WTC11 (cell line): ENCODE measurements at regions not wholly inside any gene's neighbourhood (a gene's known extent, or its start where the extent isn't known, plus 50 kb on each side); places are given as distances from the start of the nearest gene placed in this dataset.

Experiments
- ATAC-seq: fragments of 200-7000 bp; cut with Tn5 transposase; 2 replicates; pipeline ENCODE4 v1.10.0; 2021; ENCODE audit warnings: mild to moderate bottlenecking, moderate library complexity
- CTCF ChIA-PET: fragments of 300-600 bp; sonication (Branson Sonifier 250); formaldehyde crosslinking; loops from one replicate; lab custom pipeline; 2021; ENCODE audit warnings: antibody characterized with exemption; lab: Charles Lee
- POLR2A ChIA-PET: fragments of 350-600 bp; sonication (Branson Sonifier 250); formaldehyde crosslinking; loops from one replicate; lab custom pipeline; 2021; ENCODE audit warnings: antibody characterized with exemption; lab: Charles Lee
- DNase-seq: peaks from one replicate; pipeline ENCODE4 v3.0.0; 2021; ENCODE audit warnings: low spot score
- H3K27ac Mint-ChIP-seq: 2 replicates; pipeline ENCODE4 v1.8.0; 2021; ENCODE audit warnings: mixed read lengths
- H3K27me3 Mint-ChIP-seq: 2 replicates; pipeline ENCODE4 v1.8.0; 2021; ENCODE audit warnings: low read depth, mild to moderate bottlenecking, moderate library complexity, mixed read lengths
- H3K36me3 Mint-ChIP-seq: 2 replicates; pipeline ENCODE4 v1.8.0; 2021; ENCODE audit warnings: mixed read lengths
- H3K4me1 Mint-ChIP-seq: 2 replicates; pipeline ENCODE4 v1.8.0; 2022; ENCODE audit warnings: mixed read lengths
- H3K4me3 Mint-ChIP-seq: 2 replicates; pipeline ENCODE4 v1.8.0; 2021; ENCODE audit warnings: mild to moderate bottlenecking, moderate library complexity, mixed read lengths
- H3K9me3 Mint-ChIP-seq: 2 replicates; pipeline ENCODE4 v1.8.0; 2021; ENCODE audit warnings: mixed read lengths
- ATF1 ChIP-seq: sonication (generic); formaldehyde crosslinking; IDR thresholded peaks from 2 replicates; pipeline ENCODE4 v1.8.1; 2023; ENCODE audit warnings: mild to moderate bottlenecking, moderate library complexity, missing genetic modification reagents
- E2F5 ChIP-seq: sonication (generic); formaldehyde crosslinking; IDR thresholded peaks from 2 replicates; pipeline ENCODE4 v1.8.1; 2022; ENCODE audit warnings: mild to moderate bottlenecking, moderate library complexity, missing genetic modification reagents
- EMX1 ChIP-seq: fragments of 250-450 bp; sonication (Bioruptor Pico); IDR thresholded peaks from 2 replicates; pipeline ENCODE4 v1.8.0; 2021; ENCODE audit warnings: mild to moderate bottlenecking
- JAZF1 ChIP-seq: fragments of 250-450 bp; sonication (Bioruptor Pico); IDR thresholded peaks from 2 replicates; pipeline ENCODE4 v1.9.0; 2021; ENCODE audit warnings: moderate library complexity, mild to moderate bottlenecking, inconsistent platforms
- KAT7 ChIP-seq: sonication (generic); formaldehyde crosslinking; IDR thresholded peaks from 2 replicates; pipeline ENCODE4 v1.8.1; 2023; ENCODE audit warnings: missing genetic modification reagents, mild to moderate bottlenecking, borderline replicate concordance
- PRDM15 ChIP-seq: sonication (generic); formaldehyde crosslinking; IDR thresholded peaks from 2 replicates; pipeline ENCODE4 v1.8.0; 2022; ENCODE audit warnings: missing genetic modification reagents
- SOX15 ChIP-seq: fragments of 250-450 bp; sonication (Bioruptor Pico); IDR thresholded peaks from 2 replicates; pipeline ENCODE4 v1.9.0; 2021; ENCODE audit warnings: mild to moderate bottlenecking
- TEAD4 ChIP-seq: sonication (generic); formaldehyde crosslinking; IDR thresholded peaks from 2 replicates; pipeline ENCODE4 v1.8.0; 2022; ENCODE audit warnings: mild to moderate bottlenecking, missing genetic modification reagents
- TP53 ChIP-seq: sonication (generic); formaldehyde crosslinking; IDR thresholded peaks from 2 replicates; pipeline ENCODE4 v1.8.1; 2023; ENCODE audit warnings: mild to moderate bottlenecking, missing genetic modification reagents
- ZNF219 ChIP-seq: sonication (generic); formaldehyde crosslinking; IDR thresholded peaks from 2 replicates; pipeline ENCODE4 v1.8.0; 2023; ENCODE audit warnings: missing genetic modification reagents, mild to moderate bottlenecking, borderline replicate concordance
- ZNF232 ChIP-seq: sonication (generic); formaldehyde crosslinking; IDR thresholded peaks from 2 replicates; pipeline ENCODE4 v1.8.0; 2022; ENCODE audit warnings: mild to moderate bottlenecking, missing genetic modification reagents
- ZNF671 ChIP-seq: fragments of 250-450 bp; sonication (Bioruptor Pico); IDR thresholded peaks from 2 replicates; pipeline ENCODE4 v1.8.0; 2021; ENCODE audit warnings: mild to moderate bottlenecking
- TF ChIP-seq, protein P1 (sequence below): sonication (generic); formaldehyde crosslinking; IDR thresholded peaks from 2 replicates; pipeline ENCODE4 v1.8.1; 2022; ENCODE audit warnings: low read depth, mild to moderate bottlenecking, moderate library complexity, missing genetic modification reagents, borderline replicate concordance
- TF ChIP-seq, protein P2 (sequence below): fragments of 250-450 bp; sonication (Bioruptor Pico); IDR thresholded peaks from 2 replicates; pipeline ENCODE4 v1.8.0; 2021; ENCODE audit warnings: mild to moderate bottlenecking
- TF ChIP-seq, protein P3 (sequence below): sonication (generic); formaldehyde crosslinking; IDR thresholded peaks from 2 replicates; pipeline ENCODE4 v1.8.1; 2023; ENCODE audit warnings: mild to moderate bottlenecking, missing genetic modification reagents
- TF ChIP-seq, protein P4 (sequence below): sonication (generic); formaldehyde crosslinking; IDR thresholded peaks from 2 replicates; pipeline ENCODE4 v1.8.1; 2022; ENCODE audit warnings: mild to moderate bottlenecking, missing genetic modification reagents, moderate library complexity, borderline replicate concordance
- TF ChIP-seq, protein P5 (sequence below): fragments of 250-450 bp; sonication (Bioruptor Pico); IDR thresholded peaks from 2 replicates; pipeline ENCODE4 v1.9.0; 2021; ENCODE audit warnings: moderate library complexity, mild to moderate bottlenecking, inconsistent platforms, borderline replicate concordance

DNA sequence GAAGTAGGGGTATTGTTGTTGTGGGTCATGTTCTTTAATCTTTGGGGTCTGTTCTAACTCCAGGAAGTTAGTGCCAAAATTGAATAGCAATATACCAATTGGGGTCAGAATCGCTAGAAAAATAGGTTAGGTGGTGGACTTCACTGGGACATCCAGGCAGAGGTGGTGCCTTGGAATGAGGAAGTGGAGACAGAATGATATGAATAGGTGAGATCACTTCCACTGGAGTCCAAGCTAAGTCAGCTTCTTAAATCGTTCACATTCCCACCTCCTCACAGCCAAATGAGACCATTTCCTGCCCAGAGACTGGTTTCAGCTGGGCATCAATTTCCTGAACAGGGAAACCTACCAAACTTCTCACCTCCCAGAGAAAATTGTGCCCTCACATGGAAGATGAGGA lies 137.8 kb upstream of the RAB4A start:
- Mint-ChIP-seq H3K4me3 (no peak overlapping the region), H3K36me3 (peaks cover 33% of the 10 kb centered on the region), H3K4me1 (peaks cover 23% of the 10 kb centered on the region), H3K27me3 (peaks cover 14% of the 10 kb centered on the region), H3K9me3 (peaks cover 43% of the 10 kb centered on the region), H3K27ac (no peak overlapping the region)
- CTCF ChIA-PET, result no interaction called here
- POLR2A ChIA-PET, result no interaction called here
- TF ChIP-seq, protein P1, sequence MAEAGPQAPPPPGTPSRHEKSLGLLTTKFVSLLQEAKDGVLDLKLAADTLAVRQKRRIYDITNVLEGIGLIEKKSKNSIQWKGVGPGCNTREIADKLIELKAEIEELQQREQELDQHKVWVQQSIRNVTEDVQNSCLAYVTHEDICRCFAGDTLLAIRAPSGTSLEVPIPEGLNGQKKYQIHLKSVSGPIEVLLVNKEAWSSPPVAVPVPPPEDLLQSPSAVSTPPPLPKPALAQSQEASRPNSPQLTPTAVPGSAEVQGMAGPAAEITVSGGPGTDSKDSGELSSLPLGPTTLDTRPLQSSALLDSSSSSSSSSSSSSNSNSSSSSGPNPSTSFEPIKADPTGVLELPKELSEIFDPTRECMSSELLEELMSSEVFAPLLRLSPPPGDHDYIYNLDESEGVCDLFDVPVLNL (CRISPR knock-in tag), result no peak
- TF ChIP-seq ATF1 (CRISPR knock-in tag) (no peak), TEAD4 (CRISPR knock-in tag) (no peak), JAZF1 (CRISPR knock-in tag) (no peak), KAT7 (CRISPR knock-in tag) (no peak), ZNF219 (no peak), E2F5 (no peak), TP53 (CRISPR knock-in tag) (no peak), PRDM15 (CRISPR knock-in tag) (no peak), ZNF671 (no peak), EMX1 (CRISPR knock-in tag) (no peak), SOX15 (CRISPR knock-in tag) (no peak), ZNF232 (CRISPR knock-in tag) (no peak)
- TF ChIP-seq, protein P2, sequence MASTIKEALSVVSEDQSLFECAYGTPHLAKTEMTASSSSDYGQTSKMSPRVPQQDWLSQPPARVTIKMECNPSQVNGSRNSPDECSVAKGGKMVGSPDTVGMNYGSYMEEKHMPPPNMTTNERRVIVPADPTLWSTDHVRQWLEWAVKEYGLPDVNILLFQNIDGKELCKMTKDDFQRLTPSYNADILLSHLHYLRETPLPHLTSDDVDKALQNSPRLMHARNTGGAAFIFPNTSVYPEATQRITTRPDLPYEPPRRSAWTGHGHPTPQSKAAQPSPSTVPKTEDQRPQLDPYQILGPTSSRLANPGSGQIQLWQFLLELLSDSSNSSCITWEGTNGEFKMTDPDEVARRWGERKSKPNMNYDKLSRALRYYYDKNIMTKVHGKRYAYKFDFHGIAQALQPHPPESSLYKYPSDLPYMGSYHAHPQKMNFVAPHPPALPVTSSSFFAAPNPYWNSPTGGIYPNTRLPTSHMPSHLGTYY (CRISPR knock-in tag), result no peak
- TF ChIP-seq, protein P3, sequence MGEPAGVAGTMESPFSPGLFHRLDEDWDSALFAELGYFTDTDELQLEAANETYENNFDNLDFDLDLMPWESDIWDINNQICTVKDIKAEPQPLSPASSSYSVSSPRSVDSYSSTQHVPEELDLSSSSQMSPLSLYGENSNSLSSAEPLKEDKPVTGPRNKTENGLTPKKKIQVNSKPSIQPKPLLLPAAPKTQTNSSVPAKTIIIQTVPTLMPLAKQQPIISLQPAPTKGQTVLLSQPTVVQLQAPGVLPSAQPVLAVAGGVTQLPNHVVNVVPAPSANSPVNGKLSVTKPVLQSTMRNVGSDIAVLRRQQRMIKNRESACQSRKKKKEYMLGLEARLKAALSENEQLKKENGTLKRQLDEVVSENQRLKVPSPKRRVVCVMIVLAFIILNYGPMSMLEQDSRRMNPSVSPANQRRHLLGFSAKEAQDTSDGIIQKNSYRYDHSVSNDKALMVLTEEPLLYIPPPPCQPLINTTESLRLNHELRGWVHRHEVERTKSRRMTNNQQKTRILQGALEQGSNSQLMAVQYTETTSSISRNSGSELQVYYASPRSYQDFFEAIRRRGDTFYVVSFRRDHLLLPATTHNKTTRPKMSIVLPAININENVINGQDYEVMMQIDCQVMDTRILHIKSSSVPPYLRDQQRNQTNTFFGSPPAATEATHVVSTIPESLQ (CRISPR knock-in tag), result no peak
- TF ChIP-seq, protein P4, sequence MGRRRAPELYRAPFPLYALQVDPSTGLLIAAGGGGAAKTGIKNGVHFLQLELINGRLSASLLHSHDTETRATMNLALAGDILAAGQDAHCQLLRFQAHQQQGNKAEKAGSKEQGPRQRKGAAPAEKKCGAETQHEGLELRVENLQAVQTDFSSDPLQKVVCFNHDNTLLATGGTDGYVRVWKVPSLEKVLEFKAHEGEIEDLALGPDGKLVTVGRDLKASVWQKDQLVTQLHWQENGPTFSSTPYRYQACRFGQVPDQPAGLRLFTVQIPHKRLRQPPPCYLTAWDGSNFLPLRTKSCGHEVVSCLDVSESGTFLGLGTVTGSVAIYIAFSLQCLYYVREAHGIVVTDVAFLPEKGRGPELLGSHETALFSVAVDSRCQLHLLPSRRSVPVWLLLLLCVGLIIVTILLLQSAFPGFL (CRISPR knock-in tag), result no peak
- TF ChIP-seq, protein P5, sequence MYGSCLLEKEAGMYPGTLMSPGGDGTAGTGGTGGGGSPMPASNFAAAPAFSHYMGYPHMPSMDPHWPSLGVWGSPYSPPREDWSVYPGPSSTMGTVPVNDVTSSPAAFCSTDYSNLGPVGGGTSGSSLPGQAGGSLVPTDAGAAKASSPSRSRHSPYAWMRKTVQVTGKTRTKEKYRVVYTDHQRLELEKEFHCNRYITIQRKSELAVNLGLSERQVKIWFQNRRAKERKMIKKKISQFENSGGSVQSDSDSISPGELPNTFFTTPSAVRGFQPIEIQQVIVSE, result no peak
- DNase-seq (no peak), ATAC-seq (no peak)
